IMR-90 (cell line): ENCODE measurements at regions not wholly inside any gene's neighbourhood (a gene's known extent, or its start where the extent isn't known, plus 50 kb on each side); places are given as distances from the start of the nearest gene placed in this dataset.

Source experiments
- ATAC-seq: fragments of 200-7000 bp; cut with Tn5 transposase; 2 replicates; pipeline ENCODE4 v1.9.1; 2020; ENCODE audit warnings: low read depth, mild to moderate bottlenecking, moderate library complexity
- BruUV-seq: library from RNA; stranded (reverse); fragments of 400-500 nt; replicated peaks from 2 replicates; lab custom pipeline; 2021; lab: Mats Ljungman, UMichigan
- CTCF ChIA-PET: fragments of 300-600 bp; formaldehyde crosslinking; extraction: SDS; loops from one replicate; lab custom pipeline; 2021; ENCODE audit warnings: antibody characterized with exemption; lab: Yijun Ruan, JAX
- POLR2A ChIA-PET: fragments of 300-600 bp; sonication (Branson Sonifier 250); formaldehyde crosslinking; loops from one replicate; lab custom pipeline; 2022; ENCODE audit warnings: antibody characterized with exemption; ENCODE audit not compliant: unreplicated experiment; lab: Charles Lee
- DNase-seq: peaks from one replicate; pipeline ENCODE4 v3.0.0; 2013
- H2AFZ ChIP-seq: replicated peaks from 2 replicates; pipeline ENCODE3; 2013; ENCODE audit warnings: low read length, mild to moderate bottlenecking; ENCODE audit not compliant: poor library complexity
- H2AK5ac ChIP-seq: 2 replicates; pipeline ENCODE4 v1.6.1; 2013; ENCODE audit warnings: low read depth, low read length, inconsistent platforms
- H2AK9ac ChIP-seq: replicated peaks from 2 replicates; pipeline ENCODE3; 2013; ENCODE audit warnings: mild to moderate bottlenecking, low read depth, low read length, moderate library complexity; ENCODE audit not compliant: poor library complexity
- H2BK120ac ChIP-seq: 2 replicates; pipeline ENCODE4 v1.6.1; 2013; ENCODE audit warnings: low read depth, low read length, inconsistent platforms
- H2BK15ac ChIP-seq: 3 replicates; pipeline ENCODE4 v1.6.1; 2013; ENCODE audit warnings: low read depth, low read length, inconsistent platforms
- H2BK20ac ChIP-seq: 2 replicates; pipeline ENCODE4 v1.6.1; 2013; ENCODE audit warnings: low read depth, mild to moderate bottlenecking, inconsistent platforms, low read length, moderate library complexity
- H2BK5ac ChIP-seq: 2 replicates; pipeline ENCODE4 v1.6.1; 2013; ENCODE audit warnings: mild to moderate bottlenecking, low read depth, low read length, inconsistent platforms; ENCODE audit not compliant: poor library complexity, severe bottlenecking
- H3K14ac ChIP-seq: replicated peaks from 2 replicates; pipeline ENCODE4 v1.6.1; 2013; ENCODE audit warnings: low read depth, low read length, inconsistent platforms
- H3K18ac ChIP-seq: 2 replicates; pipeline ENCODE4 v1.6.1; 2013; ENCODE audit warnings: low read depth, low read length, control low read depth
- H3K23ac ChIP-seq: 2 replicates; pipeline ENCODE4 v1.6.1; 2013; ENCODE audit warnings: low read depth, low read length, inconsistent platforms
- H3K27ac ChIP-seq: 2 replicates; pipeline ENCODE4 v1.5.1; 2013; ENCODE audit warnings: mild to moderate bottlenecking, control low read depth, low read length; ENCODE audit not compliant: insufficient read depth
- H3K27me3 ChIP-seq: 2 replicates; pipeline ENCODE4 v1.6.1; 2013; ENCODE audit warnings: low read length; ENCODE audit not compliant: control insufficient read depth, insufficient read depth
- H3K36me3 ChIP-seq: 2 replicates; pipeline ENCODE4 v1.6.1; 2013; ENCODE audit warnings: low read length, mixed read lengths; ENCODE audit not compliant: control insufficient read depth, insufficient read depth
- H3K4ac ChIP-seq: 2 replicates; pipeline ENCODE4 v1.6.1; 2013; ENCODE audit warnings: low read depth, low read length, inconsistent platforms
- H3K4me1 ChIP-seq: 2 replicates; pipeline ENCODE4 v1.6.1; 2013; ENCODE audit warnings: low read length, mixed read lengths; ENCODE audit not compliant: control insufficient read depth, insufficient read depth
- H3K4me2 ChIP-seq: 2 replicates; pipeline ENCODE4 v1.6.1; 2013; ENCODE audit warnings: low read depth, mild to moderate bottlenecking, control low read depth, low read length, moderate library complexity
- H3K4me3 ChIP-seq: 2 replicates; pipeline ENCODE4 v1.5.1; 2013; ENCODE audit warnings: low read depth, mild to moderate bottlenecking, control low read depth, low read length, moderate library complexity; ENCODE audit not compliant: insufficient read depth
- H3K56ac ChIP-seq: 2 replicates; pipeline ENCODE4 v1.6.1; 2013; ENCODE audit warnings: low read length, inconsistent platforms; ENCODE audit not compliant: insufficient read depth; ENCODE audit errors: extremely low read depth
- H3K79me1 ChIP-seq, 2 experiments: 2 replicates each; pipeline ENCODE4 v1.6.1; 2013; ENCODE audit warnings: low read length in 2 of 2, inconsistent platforms in 1 of 2, low read depth in 1 of 2
- H3K9ac ChIP-seq: 2 replicates; pipeline ENCODE4 v1.6.1; 2013; ENCODE audit warnings: low read depth, low read length, control low read depth
- H3K9me1 ChIP-seq: 2 replicates; pipeline ENCODE4 v1.6.1; 2013; ENCODE audit warnings: low read length, inconsistent platforms; ENCODE audit not compliant: insufficient read depth
- H3K9me3 ChIP-seq: 2 replicates; pipeline ENCODE4 v1.6.1; 2013; ENCODE audit warnings: low read length; ENCODE audit not compliant: control insufficient read depth, insufficient read depth
- H4K20me1 ChIP-seq: 2 replicates; pipeline ENCODE4 v1.6.1; 2013; ENCODE audit warnings: low read length, inconsistent platforms; ENCODE audit not compliant: insufficient read depth
- H4K5ac ChIP-seq: 2 replicates; pipeline ENCODE4 v1.6.1; 2013; ENCODE audit warnings: mild to moderate bottlenecking, low read depth, low read length, control low read depth
- H4K8ac ChIP-seq, 2 experiments: 2 replicates each; pipeline ENCODE4 v1.6.1; 2013; ENCODE audit warnings: low read depth in 2 of 2, low read length in 2 of 2, control low read depth in 1 of 2, inconsistent platforms in 1 of 2
- H4K91ac ChIP-seq: 2 replicates; pipeline ENCODE4 v1.6.1; 2013; ENCODE audit warnings: low read depth, low read length, inconsistent platforms; ENCODE audit not compliant: insufficient read depth
- BHLHE40 ChIP-seq: fragments of 150-350 bp; IDR thresholded peaks from 2 replicates; pipeline ENCODE4 v1.6.1; 2016; ENCODE audit warnings: mild to moderate bottlenecking, low read depth, low read length
- CEBPB ChIP-seq: IDR thresholded peaks from 2 replicates; pipeline ENCODE4 v1.6.1; 2012; ENCODE audit warnings: low read depth, low read length, improper control_type of control experiment
- CHD1 ChIP-seq: IDR thresholded peaks from 2 replicates; pipeline ENCODE4 v1.6.1; 2012; ENCODE audit warnings: low read depth, low read length, improper control_type of control experiment
- FOS ChIP-seq: fragments of 150-350 bp; IDR thresholded peaks from 2 replicates; pipeline ENCODE4 v1.6.1; 2016; ENCODE audit warnings: low read depth, low read length
- MAFK ChIP-seq: IDR thresholded peaks from 2 replicates; pipeline ENCODE4 v1.6.1; 2012; ENCODE audit warnings: low read depth, low read length, improper control_type of control experiment
- MAZ ChIP-seq: IDR thresholded peaks from 2 replicates; pipeline ENCODE4 v1.6.1; 2012; ENCODE audit warnings: low read depth, mild to moderate bottlenecking, low read length, improper control_type of control experiment, moderate library complexity, borderline replicate concordance
- MXI1 ChIP-seq: IDR thresholded peaks from 2 replicates; pipeline ENCODE4 v1.6.1; 2012; ENCODE audit warnings: low read depth, mild to moderate bottlenecking, low read length, moderate library complexity, borderline replicate concordance
- NFE2L2 ChIP-seq: fragments of 150-350 bp; IDR thresholded peaks from 2 replicates; pipeline ENCODE4 v1.6.1; 2016; ENCODE audit warnings: low read depth, mild to moderate bottlenecking, low read length
- POLR2A ChIP-seq: IDR thresholded peaks from 2 replicates; pipeline ENCODE4 v1.6.1; 2012; ENCODE audit warnings: mild to moderate bottlenecking, low read depth, low read length
- RAD21 ChIP-seq: IDR thresholded peaks from 2 replicates; pipeline ENCODE4 v1.6.1; 2012; ENCODE audit warnings: low read length, improper control_type of control experiment
- RCOR1 ChIP-seq: IDR thresholded peaks from 2 replicates; pipeline ENCODE4 v1.6.1; 2012; ENCODE audit warnings: mild to moderate bottlenecking, low read length, improper control_type of control experiment; ENCODE audit not compliant: insufficient replicate concordance
- RFX5 ChIP-seq: IDR thresholded peaks from 2 replicates; pipeline ENCODE4 v1.8.0; 2012; ENCODE audit warnings: low read depth, mild to moderate bottlenecking, low read length, moderate library complexity
- SMC3 ChIP-seq: fragments of 150-350 bp; IDR thresholded peaks from 2 replicates; pipeline ENCODE4 v1.6.1; 2016; ENCODE audit warnings: low read depth, mild to moderate bottlenecking, antibody characterized with exemption, low read length, moderate library complexity
- WGBS, 2 experiments: methylation state at CpG; one replicate each; pipeline versions ENCODE4 v1.1.5 to v1.1.7; 2013; ENCODE audit warnings: missing lambda C conversion rate in 2 of 2; ENCODE audit not compliant: insufficient read length in 1 of 2; ENCODE audit errors: extremely low coverage in 2 of 2; 5-methylcytosine and 5-hydroxymethylcytosine counted together
- dilution Hi-C: fragments of 300-500 bp; cut with HindIII; formaldehyde crosslinking; loops from one replicate; pipeline ENCODE4 v1.14.3; 2018; ENCODE audit warnings: low sequenced_read_pairs; ENCODE audit not compliant: unreplicated experiment
- in situ Hi-C: fragments of 300-500 bp; cut with MboI; formaldehyde crosslinking; loops from 3 replicates; pipeline ENCODE4 v1.14.3; 2019; ENCODE audit warnings: low sequenced_read_pairs, inconsistent platforms, mixed read lengths
- intact Hi-C: fragments of 100-400 bp; cut with micrococcal nuclease; formaldehyde crosslinking; loops from 2 replicates; pipeline ENCODE4 v1.10.0; 2022
- TF ChIP-seq, protein P1 (sequence below): conservative IDR thresholded peaks from 2 replicates; pipeline ENCODE4 v1.5.1; 2012; ENCODE audit warnings: mild to moderate bottlenecking, low read depth, low read length, improper control_type of control experiment
- TF ChIP-seq, protein P2 (sequence below): fragments of 150-350 bp; IDR thresholded peaks from 2 replicates; pipeline ENCODE4 v1.6.1; 2017; ENCODE audit warnings: mild to moderate bottlenecking, antibody characterized with exemption, low read length, low read depth
- TF ChIP-seq, protein P3 (sequence below): fragments of 150-350 bp; IDR thresholded peaks from 2 replicates; pipeline ENCODE4 v1.6.1; 2016; ENCODE audit warnings: low read depth, mild to moderate bottlenecking, low read length, moderate library complexity, borderline replicate concordance

DNA sequence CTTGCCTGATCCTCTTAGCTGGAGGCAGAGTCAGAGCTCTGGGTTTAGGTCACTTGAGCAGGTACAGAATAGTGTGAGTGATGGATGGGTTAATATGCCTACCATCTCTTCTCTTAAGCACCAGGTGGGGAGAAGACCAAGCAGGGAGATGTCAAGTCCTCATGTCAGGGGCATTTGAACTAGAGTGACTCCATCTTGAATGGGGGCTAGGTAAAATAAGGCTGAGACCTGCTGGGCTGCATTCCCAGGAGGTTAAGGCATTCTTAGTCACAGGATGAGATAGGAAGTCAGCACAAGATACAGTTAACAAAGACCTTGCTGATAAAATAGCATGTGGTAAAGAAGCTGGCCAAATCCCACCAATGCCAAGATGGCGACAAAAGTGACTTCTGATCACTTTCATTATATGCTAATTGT is 77.4 kb upstream of the BTG3 start:
- H2BK20ac ChIP-seq: no peak overlapping the region
- no peaks in the 10 kb centered on the region for H4K20me1 ChIP-seq
- no peak overlapping the region for H2BK120ac ChIP-seq
- no peak overlapping the region for H3K4ac ChIP-seq
- in situ Hi-C loops (no loop called here), intact Hi-C loops (no loop called here), dilution Hi-C loops (no loop called here)
- no peaks in the 10 kb centered on the region for H3K4me1 ChIP-seq
- H3K9ac ChIP-seq: no peak overlapping the region
- ATAC-seq (no peak), DNase-seq (no peak)
- H3K4me3 ChIP-seq: no peak overlapping the region
- POLR2A ChIA-PET: no interaction called here
- no peak overlapping the region for H3K56ac ChIP-seq
- H4K91ac ChIP-seq: no peak overlapping the region
- WGBS, 2 experiments: no CpG with 5 or more reads among the region's 1 CpG
- H2BK15ac ChIP-seq: no peak overlapping the region
- no peaks in the 10 kb centered on the region for H3K9me1 ChIP-seq
- H2BK5ac ChIP-seq: no peak overlapping the region
- H3K14ac ChIP-seq: no peak overlapping the region
- H3K27ac ChIP-seq: no peak overlapping the region
- no peak overlapping the region for H3K23ac ChIP-seq
- CTCF ChIA-PET: interaction anchor here (0.9 kb wide), 1 partner anchor 12 kb away, joined by 5 read pairs; no protein-coding TSS in a partner anchor
- H3K79me1 ChIP-seq: no peaks in the 10 kb centered on the region
- TF ChIP-seq MAZ (no peak), POLR2A (no peak), FOS (no peak), MAFK (no peak), RAD21 (no peak), CHD1 (no peak), NFE2L2 (no peak), CEBPB (no peak), SMC3 (no peak), MXI1 (no peak), RCOR1 (no peak), BHLHE40 (no peak), RFX5 (no peak)
- TF ChIP-seq, protein P1, sequence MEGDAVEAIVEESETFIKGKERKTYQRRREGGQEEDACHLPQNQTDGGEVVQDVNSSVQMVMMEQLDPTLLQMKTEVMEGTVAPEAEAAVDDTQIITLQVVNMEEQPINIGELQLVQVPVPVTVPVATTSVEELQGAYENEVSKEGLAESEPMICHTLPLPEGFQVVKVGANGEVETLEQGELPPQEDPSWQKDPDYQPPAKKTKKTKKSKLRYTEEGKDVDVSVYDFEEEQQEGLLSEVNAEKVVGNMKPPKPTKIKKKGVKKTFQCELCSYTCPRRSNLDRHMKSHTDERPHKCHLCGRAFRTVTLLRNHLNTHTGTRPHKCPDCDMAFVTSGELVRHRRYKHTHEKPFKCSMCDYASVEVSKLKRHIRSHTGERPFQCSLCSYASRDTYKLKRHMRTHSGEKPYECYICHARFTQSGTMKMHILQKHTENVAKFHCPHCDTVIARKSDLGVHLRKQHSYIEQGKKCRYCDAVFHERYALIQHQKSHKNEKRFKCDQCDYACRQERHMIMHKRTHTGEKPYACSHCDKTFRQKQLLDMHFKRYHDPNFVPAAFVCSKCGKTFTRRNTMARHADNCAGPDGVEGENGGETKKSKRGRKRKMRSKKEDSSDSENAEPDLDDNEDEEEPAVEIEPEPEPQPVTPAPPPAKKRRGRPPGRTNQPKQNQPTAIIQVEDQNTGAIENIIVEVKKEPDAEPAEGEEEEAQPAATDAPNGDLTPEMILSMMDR: no peak
- TF ChIP-seq, protein P2, sequence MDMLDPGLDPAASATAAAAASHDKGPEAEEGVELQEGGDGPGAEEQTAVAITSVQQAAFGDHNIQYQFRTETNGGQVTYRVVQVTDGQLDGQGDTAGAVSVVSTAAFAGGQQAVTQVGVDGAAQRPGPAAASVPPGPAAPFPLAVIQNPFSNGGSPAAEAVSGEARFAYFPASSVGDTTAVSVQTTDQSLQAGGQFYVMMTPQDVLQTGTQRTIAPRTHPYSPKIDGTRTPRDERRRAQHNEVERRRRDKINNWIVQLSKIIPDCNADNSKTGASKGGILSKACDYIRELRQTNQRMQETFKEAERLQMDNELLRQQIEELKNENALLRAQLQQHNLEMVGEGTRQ: no peak
- TF ChIP-seq, protein P3, sequence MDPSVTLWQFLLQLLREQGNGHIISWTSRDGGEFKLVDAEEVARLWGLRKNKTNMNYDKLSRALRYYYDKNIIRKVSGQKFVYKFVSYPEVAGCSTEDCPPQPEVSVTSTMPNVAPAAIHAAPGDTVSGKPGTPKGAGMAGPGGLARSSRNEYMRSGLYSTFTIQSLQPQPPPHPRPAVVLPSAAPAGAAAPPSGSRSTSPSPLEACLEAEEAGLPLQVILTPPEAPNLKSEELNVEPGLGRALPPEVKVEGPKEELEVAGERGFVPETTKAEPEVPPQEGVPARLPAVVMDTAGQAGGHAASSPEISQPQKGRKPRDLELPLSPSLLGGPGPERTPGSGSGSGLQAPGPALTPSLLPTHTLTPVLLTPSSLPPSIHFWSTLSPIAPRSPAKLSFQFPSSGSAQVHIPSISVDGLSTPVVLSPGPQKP: no peak
- no peak overlapping the region for H2AK5ac ChIP-seq
- no TSS peak for BruUV-seq
- no peak overlapping the region for H2AK9ac ChIP-seq
- H3K4me2 ChIP-seq: no peak overlapping the region
- no peak overlapping the region for H4K8ac ChIP-seq
- no peaks in the 10 kb centered on the region for H3K9me3 ChIP-seq
- no peak overlapping the region for H3K18ac ChIP-seq
- H2AFZ ChIP-seq: no peak overlapping the region
- no peak overlapping the region for H4K5ac ChIP-seq
- H3K36me3 ChIP-seq: no peaks in the 10 kb centered on the region
- H3K27me3 ChIP-seq: no peaks in the 10 kb centered on the region; the same call in 1 of the 2 replicates
